Caco-2 (cell line): ENCODE measurements at regions not wholly inside any gene's neighbourhood (a gene's known extent, or its start where the extent isn't known, plus 50 kb on each side); places are given as distances from the start of the nearest gene placed in this dataset.

Experiments used
- BruUV-seq: library from RNA; stranded (reverse); fragments of 400-500 nt; replicated peaks from 2 replicates; lab custom pipeline; 2021; lab: Mats Ljungman, UMichigan
- CTCF ChIA-PET: fragments of 300-600 bp; sonication (Branson Sonifier 250); formaldehyde crosslinking; loops from one replicate; lab custom pipeline; 2022; ENCODE audit warnings: antibody characterized with exemption; lab: Charles Lee
- POLR2A ChIA-PET: fragments of 300-600 bp; sonication (Branson Sonifier 250); formaldehyde crosslinking; loops from one replicate; lab custom pipeline; 2022; ENCODE audit warnings: antibody characterized with exemption; lab: Charles Lee
- DNase-seq, 2 experiments: peaks; one replicate each; pipeline versions ENCODE4 v3.0.0 to v3.0.0-alpha.2; 2020 to 2022
- H3K27me3 ChIP-seq: replicated peaks from 2 replicates; pipeline ENCODE4 v1.6.0; 2011; ENCODE audit warnings: low read length; ENCODE audit not compliant: control insufficient read depth, insufficient read depth
- H3K36me3 ChIP-seq: 2 replicates; pipeline ENCODE4 v1.5.1; 2011; ENCODE audit warnings: low read length; ENCODE audit not compliant: control insufficient read depth, insufficient read depth
- H3K4me1 ChIP-seq: fragments of 250-450 bp; sonication (Bioruptor Pico); 2 replicates; pipeline ENCODE4 v1.5.1; 2020; ENCODE audit warnings: mild to moderate bottlenecking
- H3K4me3 ChIP-seq: 2 replicates; pipeline ENCODE4 v1.5.1; 2011; ENCODE audit warnings: low read depth, mild to moderate bottlenecking, control low read depth, low read length
- H3K9me3 ChIP-seq: fragments of 250-450 bp; sonication (Bioruptor Pico); 2 replicates; pipeline ENCODE4 v1.5.1; 2020; ENCODE audit warnings: mild to moderate bottlenecking, moderate library complexity
- H3K27ac Mint-ChIP-seq: one replicate; pipeline ENCODE4 v1.8.0; 2022; ENCODE audit warnings: mixed read lengths; ENCODE audit not compliant: unreplicated experiment
- H3K27me3 Mint-ChIP-seq: one replicate; pipeline ENCODE4 v1.8.0; 2022; ENCODE audit warnings: mixed read lengths; ENCODE audit not compliant: insufficient read depth, unreplicated experiment
- H3K36me3 Mint-ChIP-seq: one replicate; pipeline ENCODE4 v1.8.0; 2022; ENCODE audit warnings: mild to moderate bottlenecking, mixed read lengths; ENCODE audit not compliant: insufficient read depth, unreplicated experiment
- H3K4me1 Mint-ChIP-seq: one replicate; pipeline ENCODE4 v1.8.0; 2022; ENCODE audit warnings: low read depth, mixed read lengths; ENCODE audit not compliant: unreplicated experiment
- H3K4me3 Mint-ChIP-seq: one replicate; pipeline ENCODE4 v1.8.0; 2022; ENCODE audit warnings: mild to moderate bottlenecking, moderate library complexity, mixed read lengths; ENCODE audit not compliant: unreplicated experiment
- H3K9me3 Mint-ChIP-seq: one replicate; pipeline ENCODE4 v1.8.0; 2022; ENCODE audit warnings: mixed read lengths; ENCODE audit not compliant: unreplicated experiment
- intact Hi-C: fragments of 100-400 bp; cut with micrococcal nuclease; formaldehyde crosslinking; loops from one replicate; pipeline ENCODE4 v1.10.0; 2022; ENCODE audit not compliant: unreplicated experiment
- TF ChIP-seq, protein P1 (sequence below), 2 experiments: fragments of 200-600 bp in 1 of 2; IDR thresholded peaks; 1 replicate in 1 of 2; 2 replicates in 1 of 2; pipeline versions ENCODE4 v1.5.1 to v1.8.0; 2011 to 2022; ENCODE audit warnings: antibody characterized with exemption in 1 of 2, control low read depth in 1 of 2, inconsistent platforms in 1 of 2, low read depth in 1 of 2, low read length in 1 of 2, mild to moderate bottlenecking in 1 of 2, moderate library complexity in 1 of 2; ENCODE audit not compliant: insufficient read depth in 1 of 2, severe bottlenecking in 1 of 2, unreplicated experiment in 1 of 2

GRCh38 chr16:56140645-56141044 is 50.6 kb upstream of the GNAO1 start:
- H3K9me3 Mint-ChIP-seq: no peaks in the 10 kb centered on the region
- Histone ChIP-seq H3K4me1 (no peaks in the 10 kb centered on the region), H3K36me3 (no peaks in the 10 kb centered on the region), H3K4me3 (no peak overlapping the region), H3K9me3 (no peaks in the 10 kb centered on the region), H3K27me3 (no peaks in the 10 kb centered on the region)
- H3K36me3 Mint-ChIP-seq: no peaks in the 10 kb centered on the region
- POLR2A ChIA-PET: no interaction called here
- DNase-seq: no peak
- CTCF ChIA-PET: no interaction called here
- no peaks in the 10 kb centered on the region for H3K4me1 Mint-ChIP-seq
- H3K27ac Mint-ChIP-seq: no peak overlapping the region
- intact Hi-C loops: no loop called here
- no TSS peak for BruUV-seq
- H3K27me3 Mint-ChIP-seq: peaks cover 17% of the 10 kb centered on the region
- TF ChIP-seq, protein P1, sequence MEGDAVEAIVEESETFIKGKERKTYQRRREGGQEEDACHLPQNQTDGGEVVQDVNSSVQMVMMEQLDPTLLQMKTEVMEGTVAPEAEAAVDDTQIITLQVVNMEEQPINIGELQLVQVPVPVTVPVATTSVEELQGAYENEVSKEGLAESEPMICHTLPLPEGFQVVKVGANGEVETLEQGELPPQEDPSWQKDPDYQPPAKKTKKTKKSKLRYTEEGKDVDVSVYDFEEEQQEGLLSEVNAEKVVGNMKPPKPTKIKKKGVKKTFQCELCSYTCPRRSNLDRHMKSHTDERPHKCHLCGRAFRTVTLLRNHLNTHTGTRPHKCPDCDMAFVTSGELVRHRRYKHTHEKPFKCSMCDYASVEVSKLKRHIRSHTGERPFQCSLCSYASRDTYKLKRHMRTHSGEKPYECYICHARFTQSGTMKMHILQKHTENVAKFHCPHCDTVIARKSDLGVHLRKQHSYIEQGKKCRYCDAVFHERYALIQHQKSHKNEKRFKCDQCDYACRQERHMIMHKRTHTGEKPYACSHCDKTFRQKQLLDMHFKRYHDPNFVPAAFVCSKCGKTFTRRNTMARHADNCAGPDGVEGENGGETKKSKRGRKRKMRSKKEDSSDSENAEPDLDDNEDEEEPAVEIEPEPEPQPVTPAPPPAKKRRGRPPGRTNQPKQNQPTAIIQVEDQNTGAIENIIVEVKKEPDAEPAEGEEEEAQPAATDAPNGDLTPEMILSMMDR (IDR thresholded peaks at IDR 0.05; ENCODE audit: insufficient read depth in 1 of 2, low read depth in 1 of 2, low read length in 1 of 2, severe bottlenecking in 1 of 2, unreplicated experiment in 1 of 2): no peak
- H3K4me3 Mint-ChIP-seq: no peak overlapping the region

DNA sequence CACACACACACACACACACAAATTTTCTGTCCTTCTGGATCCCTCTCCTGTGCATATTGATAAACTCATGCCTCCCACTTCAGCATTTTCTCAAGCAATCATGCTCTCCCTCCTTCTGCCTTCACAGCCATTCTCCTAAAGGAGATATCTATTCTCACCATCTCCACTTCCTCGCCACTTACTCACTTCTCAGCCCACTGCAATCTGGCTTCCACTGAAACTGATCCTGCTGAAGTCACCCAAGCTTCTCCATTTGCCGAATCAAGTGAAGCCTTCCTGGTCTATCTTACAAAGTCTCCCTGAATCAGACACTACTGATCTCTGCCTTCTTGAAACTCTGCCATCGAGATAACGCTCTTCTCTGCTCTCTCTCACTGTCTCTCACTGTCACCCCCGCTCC is 54.0 kb upstream of the GNAO1 start:
- CTCF ChIA-PET: interaction anchor here (0.7 kb wide), 1 partner anchor 55 kb away, joined by 3 read pairs; no protein-coding TSS in a partner anchor

DNA sequence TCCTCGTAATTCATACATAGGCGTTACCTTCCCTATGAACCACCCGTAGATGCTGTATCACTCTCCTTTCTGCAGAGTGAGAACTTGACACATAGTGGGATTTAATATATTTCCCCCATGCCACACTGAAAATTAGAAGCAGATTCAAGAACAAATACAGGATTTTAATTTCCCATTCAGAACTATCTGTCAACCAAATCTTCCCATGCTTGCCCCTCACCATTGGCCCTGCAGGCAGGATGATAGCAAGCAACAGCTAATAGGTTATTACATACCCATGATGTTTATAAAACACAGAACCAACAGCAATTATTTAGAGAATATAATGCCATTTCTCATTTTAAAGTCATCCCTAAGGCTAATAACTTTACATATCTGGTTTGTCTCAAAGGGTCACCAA is 55.0 kb upstream of the GNAO1 start:
- Mint-ChIP-seq H3K27ac (no peak overlapping the region), H3K27me3 (peaks cover 12% of the 10 kb centered on the region)
- CTCF ChIA-PET: no interaction called here

More for the DNA sequence above, 54.0 kb upstream of the GNAO1 start:
- Histone ChIP-seq H3K9me3 (no peaks in the 10 kb centered on the region; the same call in 1 of the 2 replicates), H3K27me3 (no peaks in the 10 kb centered on the region), H3K4me1 (no peaks in the 10 kb centered on the region), H3K4me3 (no peak overlapping the region), H3K36me3 (no peaks in the 10 kb centered on the region)
- H3K36me3 Mint-ChIP-seq: no peaks in the 10 kb centered on the region
- no peaks in the 10 kb centered on the region for H3K9me3 Mint-ChIP-seq
- H3K4me3 Mint-ChIP-seq: no peak overlapping the region
- no peak overlapping the region for H3K27ac Mint-ChIP-seq
- peaks cover 12% of the 10 kb centered on the region for H3K27me3 Mint-ChIP-seq
- DNase-seq: no peak
- BruUV-seq: no TSS peak
- H3K4me1 Mint-ChIP-seq: no peaks in the 10 kb centered on the region
- TF ChIP-seq, protein P1 (IDR thresholded peaks at IDR 0.05; ENCODE audit: insufficient read depth in 1 of 2, low read depth in 1 of 2, low read length in 1 of 2, severe bottlenecking in 1 of 2, unreplicated experiment in 1 of 2): no peak
- intact Hi-C loops: no loop called here
- POLR2A ChIA-PET: no interaction called here

More for the DNA sequence above, 55.0 kb upstream of the GNAO1 start:
- H3K27me3 ChIP-seq: no peaks in the 10 kb centered on the region
- TF ChIP-seq, protein P1 (IDR thresholded peaks at IDR 0.05; ENCODE audit: insufficient read depth in 1 of 2, low read depth in 1 of 2, low read length in 1 of 2, severe bottlenecking in 1 of 2, unreplicated experiment in 1 of 2): no peak
- intact Hi-C loops: no loop called here
- no TSS peak for BruUV-seq
- no peak for DNase-seq
- H3K4me3 ChIP-seq: no peak overlapping the region
- no peaks in the 10 kb centered on the region for H3K4me1 Mint-ChIP-seq
- POLR2A ChIA-PET: no interaction called here
- H3K36me3 Mint-ChIP-seq: no peaks in the 10 kb centered on the region
- H3K4me3 Mint-ChIP-seq: no peak overlapping the region
- H3K9me3 Mint-ChIP-seq: no peaks in the 10 kb centered on the region
- no peaks in the 10 kb centered on the region for H3K36me3 ChIP-seq
- H3K9me3 ChIP-seq: no peaks in the 10 kb centered on the region; the same call in 1 of the 2 replicates
- no peaks in the 10 kb centered on the region for H3K4me1 ChIP-seq
